ENCODE measurements at regions not wholly inside any gene's neighbourhood (a gene's known extent, or its start where the extent isn't known, plus 50 kb on each side); places are given as distances from the start of the nearest gene placed in this dataset.

GRCh38 chr13:26952551-26953143 lies 192.1 kb upstream of the GPR12 start:
- DNase-seq (ENCODE audit: low read depth in 1 of 2, low spot score in 1 of 2), result no peak
- H3K36me3 ChIP-seq, result no peaks in the 10 kb centered on the region
- no peak for TF ChIP-seq CTCF (IDR thresholded peaks at IDR 0.05; ENCODE audit: low read depth, low read length)
- no peaks in the 10 kb centered on the region for H3K9me3 ChIP-seq (ENCODE audit: low read depth)
- H3K27ac ChIP-seq, result no peak overlapping the region
- H3K4me1 ChIP-seq (ENCODE audit: low read depth), result peaks cover 17% of the 10 kb centered on the region
- H3K4me3 ChIP-seq, result no peak overlapping the region
- H3K27me3 ChIP-seq, result no peaks in the 10 kb centered on the region

- no peaks in the 10 kb centered on the region for H3K27me3 ChIP-seq
- no peak for TF ChIP-seq CTCF (IDR thresholded peaks at IDR 0.05; ENCODE audit: low read depth, low read length)
- peaks cover 12% of the 10 kb centered on the region for H3K4me1 ChIP-seq (ENCODE audit: low read depth)
- H3K9me3 ChIP-seq (ENCODE audit: low read depth), result no peaks in the 10 kb centered on the region
- no peak for DNase-seq (ENCODE audit: low read depth in 1 of 2, low spot score in 1 of 2)
- H3K27ac ChIP-seq, result no peak overlapping the region
- no peak overlapping the region for H3K4me3 ChIP-seq
- no peaks in the 10 kb centered on the region for H3K36me3 ChIP-seq
These were observed 191.1 kb upstream of the GPR12 start for GRCh38 chr13:26951581-26952177.

GRCh38 chr13:26950968-26951367 lies 190.4 kb upstream of the GPR12 start:
- H3K27me3 ChIP-seq, result no peaks in the 10 kb centered on the region
- H3K4me3 ChIP-seq, result no peak overlapping the region
- DNase-seq (ENCODE audit: low read depth in 1 of 2, low spot score in 1 of 2), result no peak
- TF ChIP-seq CTCF (IDR thresholded peaks at IDR 0.05; ENCODE audit: low read depth, low read length), result no peak
- H3K4me1 ChIP-seq (ENCODE audit: low read depth), result peaks cover 6% of the 10 kb centered on the region
- no peaks in the 10 kb centered on the region for H3K9me3 ChIP-seq (ENCODE audit: low read depth)
- H3K27ac ChIP-seq, result no peak overlapping the region
- no peaks in the 10 kb centered on the region for H3K36me3 ChIP-seq

- no peaks in the 10 kb centered on the region for H3K36me3 ChIP-seq
- no peaks in the 10 kb centered on the region for H3K27me3 ChIP-seq
- no peak overlapping the region for H3K4me3 ChIP-seq
- TF ChIP-seq CTCF (IDR thresholded peaks at IDR 0.05; ENCODE audit: low read depth, low read length), result no peak
- peaks cover 3% of the 10 kb centered on the region for H3K4me1 ChIP-seq (ENCODE audit: low read depth)
- no peak overlapping the region for H3K27ac ChIP-seq
- DNase-seq (ENCODE audit: low read depth in 1 of 2, low spot score in 1 of 2), result no peak
- H3K9me3 ChIP-seq (ENCODE audit: low read depth), result no peaks in the 10 kb centered on the region
These were observed 190.0 kb upstream of the GPR12 start for GRCh38 chr13:26950546-26950945.

GRCh38 chr13:26949701-26950502 lies 189.3 kb upstream of the GPR12 start:
- no peak overlapping the region for H3K27ac ChIP-seq
- H3K27me3 ChIP-seq, result no peaks in the 10 kb centered on the region
- no peak for DNase-seq (ENCODE audit: low read depth in 1 of 2, low spot score in 1 of 2)
- no peaks in the 10 kb centered on the region for H3K36me3 ChIP-seq
- TF ChIP-seq CTCF (IDR thresholded peaks at IDR 0.05; ENCODE audit: low read depth, low read length), result no peak
- H3K9me3 ChIP-seq (ENCODE audit: low read depth), result no peaks in the 10 kb centered on the region
- H3K4me3 ChIP-seq, result no peak overlapping the region
- peaks cover 3% of the 10 kb centered on the region for H3K4me1 ChIP-seq (ENCODE audit: low read depth)
